SK-N-SH (cell line): ENCODE measurements at regions not wholly inside any gene's neighbourhood (a gene's known extent, or its start where the extent isn't known, plus 50 kb on each side); places are given as distances from the start of the nearest gene placed in this dataset.

Experiments used
- CTCF ChIA-PET: fragments of 300-600, 350-600 bp; formaldehyde crosslinking; extraction: SDS; loops from one replicate; lab custom pipeline; 2021; lab: Yijun Ruan, JAX
- POLR2A ChIA-PET: fragments of 350-600 bp; sonication (Branson Sonifier 250); formaldehyde crosslinking; extraction: SDS; loops from one replicate; lab custom pipeline; 2020; ENCODE audit warnings: antibody characterized with exemption, inconsistent platforms; lab: Yijun Ruan, JAX
- DNase-seq: peaks from one replicate; pipeline ENCODE4 v3.0.0; 2012
- H2AFZ ChIP-seq: fragments of 200-600 bp; sonication (generic); 2 replicates; pipeline ENCODE4 v1.8.1; 2016; ENCODE audit warnings: antibody characterized with exemption, mild to moderate bottlenecking, low read depth
- H3F3A ChIP-seq: fragments of 200-600 bp; sonication (generic); replicated peaks from 2 replicates; pipeline ENCODE3; 2016; ENCODE audit warnings: antibody characterized with exemption, mild to moderate bottlenecking; ENCODE audit not compliant: insufficient read depth
- H3K27ac ChIP-seq, 2 experiments: fragments of 200-500 bp in 1 of 2; fragments of 200-600 bp in 1 of 2; sonication (Bioruptor generic) in 1 of 2; sonication (generic), shearing (Covaris generic) in 1 of 2; 2 replicates each; pipeline versions ENCODE4 v1.5.1 to v1.6.1; 2014 to 2016; ENCODE audit warnings: low read depth in 2 of 2, inconsistent platforms in 1 of 2, low read length in 1 of 2, mild to moderate bottlenecking in 1 of 2, mixed read lengths in 1 of 2
- H3K27me3 ChIP-seq: fragments of 200-600 bp; sonication (generic), shearing (Covaris generic); 2 replicates; pipeline ENCODE4 v1.6.1; 2016; ENCODE audit warnings: mixed run types; ENCODE audit not compliant: insufficient read depth
- H3K36me3 ChIP-seq, 2 experiments: fragments of 200-500 bp in 1 of 2; fragments of 200-600 bp in 1 of 2; sonication (Bioruptor generic) in 1 of 2; sonication (generic) in 1 of 2; replicated peaks in 1 of 2; 2 replicates each; pipeline versions ENCODE3 to v1.5.1; 2014 to 2016; ENCODE audit warnings: low read length in 1 of 2, mild to moderate bottlenecking in 1 of 2; ENCODE audit not compliant: insufficient read depth in 2 of 2, control insufficient read depth in 1 of 2
- H3K4me1 ChIP-seq, 2 experiments: fragments of 200-500 bp in 1 of 2; fragments of 200-600 bp in 1 of 2; sonication (Bioruptor generic) in 1 of 2; sonication (generic), shearing (Covaris generic) in 1 of 2; 2 replicates each; pipeline versions ENCODE4 v1.5.1 to v1.6.1; 2014 to 2016; ENCODE audit warnings: low read depth in 1 of 2, low read length in 1 of 2, mixed run types in 1 of 2; ENCODE audit not compliant: insufficient read depth in 2 of 2, control insufficient read depth in 1 of 2
- H3K4me2 ChIP-seq: fragments of 200-600 bp; sonication (generic), shearing (Covaris generic); 2 replicates; pipeline ENCODE4 v1.6.1; 2017; ENCODE audit warnings: mixed run types
- H3K4me3 ChIP-seq, 2 experiments: fragments of 200-500 bp in 1 of 2; fragments of 200-600 bp in 1 of 2; sonication (Bioruptor generic) in 1 of 2; sonication (generic), shearing (Covaris generic) in 1 of 2; 2 replicates each; pipeline versions ENCODE4 v1.5.1 to v1.8.1; 2014 to 2016; ENCODE audit warnings: low read depth in 2 of 2, inconsistent platforms in 1 of 2, low read length in 1 of 2, mild to moderate bottlenecking in 1 of 2, mixed read lengths in 1 of 2, moderate library complexity in 1 of 2
- H3K79me2 ChIP-seq: fragments of 200-600 bp; sonication (generic); 2 replicates; pipeline ENCODE4 v1.8.1; 2017; ENCODE audit warnings: mild to moderate bottlenecking; ENCODE audit not compliant: insufficient read depth
- H3K9ac ChIP-seq: fragments of 200-600 bp; sonication (generic); 2 replicates; pipeline ENCODE4 v1.6.1; 2017; ENCODE audit warnings: mixed run types
- H3K9me2 ChIP-seq: fragments of 200-600 bp; sonication (generic); 2 replicates; pipeline ENCODE4 v1.6.1; 2017; ENCODE audit warnings: mixed run types
- H3K9me3 ChIP-seq: fragments of 200-600 bp; sonication (generic); 2 replicates; pipeline ENCODE4 v1.6.1; 2017; ENCODE audit warnings: mixed run types, mild to moderate bottlenecking, moderate library complexity
- H4K20me1 ChIP-seq: fragments of 200-600 bp; sonication (generic); 2 replicates; pipeline ENCODE4 v1.6.1; 2017; ENCODE audit warnings: mild to moderate bottlenecking, mixed run types; ENCODE audit not compliant: insufficient read depth
- CHD2 ChIP-seq: fragments of 150-350 bp; IDR thresholded peaks from 2 replicates; pipeline ENCODE4 v1.6.1; 2018; ENCODE audit warnings: low read length; ENCODE audit not compliant: partially characterized antibody
- EP300 ChIP-seq, 2 experiments: IDR thresholded peaks; 2 replicates each; pipeline versions ENCODE4 v1.4.0 to v1.6.1; 2012; ENCODE audit warnings: borderline replicate concordance in 1 of 2, low read depth in 1 of 2, low read length in 1 of 2
- EZH2phosphoT487 ChIP-seq: fragments of 200-600 bp; sonication (generic); IDR thresholded peaks from 2 replicates; pipeline ENCODE4 v1.6.1; 2017; ENCODE audit warnings: low read depth, mixed run types, mild to moderate bottlenecking, antibody characterized with exemption, moderate library complexity, borderline replicate concordance
- FOSL2 ChIP-seq: IDR thresholded peaks from 2 replicates; pipeline ENCODE4 v1.4.0; 2012; ENCODE audit warnings: low read depth, mild to moderate bottlenecking, moderate library complexity, borderline replicate concordance
- FOXJ3 ChIP-seq: sonication (generic); formaldehyde crosslinking; IDR thresholded peaks from 2 replicates; pipeline ENCODE4 v1.5.1; 2020; ENCODE audit warnings: mild to moderate bottlenecking, missing genetic modification reagents
- JUND ChIP-seq: IDR thresholded peaks from 2 replicates; pipeline ENCODE4 v1.4.0; 2012
- MEF2A ChIP-seq: IDR thresholded peaks from 2 replicates; pipeline ENCODE4 v1.4.0; 2012; ENCODE audit warnings: low read depth, borderline replicate concordance
- NFIC ChIP-seq: IDR thresholded peaks from 2 replicates; pipeline ENCODE4 v1.4.0; 2012; ENCODE audit warnings: borderline replicate concordance
- NRF1 ChIP-seq: IDR thresholded peaks from 2 replicates; pipeline ENCODE4 v1.6.1; 2012; ENCODE audit warnings: low read depth, mild to moderate bottlenecking, low read length
- POLR2AphosphoS5 ChIP-seq: IDR thresholded peaks from 2 replicates; pipeline ENCODE4 v1.6.1; 2012; ENCODE audit warnings: low read depth, low read length
- RCOR1 ChIP-seq: fragments of 150-350 bp; IDR thresholded peaks from 2 replicates; pipeline ENCODE4 v1.6.1; 2017; ENCODE audit warnings: antibody characterized with exemption, low read length
- RFX5 ChIP-seq: IDR thresholded peaks from 2 replicates; pipeline ENCODE4 v1.6.1; 2012; ENCODE audit warnings: mild to moderate bottlenecking, improper control_type of control experiment, low read length
- RXRA ChIP-seq: IDR thresholded peaks from 2 replicates; pipeline ENCODE4 v1.4.0; 2012; ENCODE audit warnings: low read depth, mild to moderate bottlenecking, borderline replicate concordance
- SIN3A ChIP-seq: IDR thresholded peaks from 2 replicates; pipeline ENCODE4 v1.6.1; 2012; ENCODE audit warnings: low read depth, mild to moderate bottlenecking, low read length, moderate library complexity, borderline replicate concordance
- SMC3 ChIP-seq: IDR thresholded peaks from 2 replicates; pipeline ENCODE4 v1.6.1; 2012; ENCODE audit warnings: low read depth, low read length, improper control_type of control experiment
- TCF12 ChIP-seq: IDR thresholded peaks from 2 replicates; pipeline ENCODE4 v1.4.0; 2012
- WGBS: methylation state at CpG from one replicate; pipeline ENCODE4 v1.1.6; 2017; ENCODE audit warnings: low lambda C conversion rate; 5-methylcytosine and 5-hydroxymethylcytosine counted together
- TF ChIP-seq, protein P1 (sequence below): fragments of 200-600 bp; sonication (generic); IDR thresholded peaks from 2 replicates; pipeline ENCODE4 v1.6.1; 2017; ENCODE audit warnings: antibody characterized with exemption, mild to moderate bottlenecking, moderate library complexity
- TF ChIP-seq, protein P2 (sequence below): IDR thresholded peaks from 2 replicates; pipeline ENCODE4 v1.4.0; 2012; ENCODE audit warnings: low read depth, borderline replicate concordance
- TF ChIP-seq, protein P3 (sequence below): IDR thresholded peaks from 2 replicates; pipeline ENCODE4 v1.4.0; 2012; ENCODE audit warnings: low read depth
- TF ChIP-seq, protein P4 (sequence below): fragments of 150-350 bp; IDR thresholded peaks from 2 replicates; pipeline ENCODE4 v1.6.1; 2016; ENCODE audit warnings: mild to moderate bottlenecking, low read depth, low read length
- TF ChIP-seq, protein P5 (sequence below): IDR thresholded peaks from 2 replicates; pipeline ENCODE4 v1.4.0; 2012; ENCODE audit warnings: low read depth, borderline replicate concordance

DNA sequence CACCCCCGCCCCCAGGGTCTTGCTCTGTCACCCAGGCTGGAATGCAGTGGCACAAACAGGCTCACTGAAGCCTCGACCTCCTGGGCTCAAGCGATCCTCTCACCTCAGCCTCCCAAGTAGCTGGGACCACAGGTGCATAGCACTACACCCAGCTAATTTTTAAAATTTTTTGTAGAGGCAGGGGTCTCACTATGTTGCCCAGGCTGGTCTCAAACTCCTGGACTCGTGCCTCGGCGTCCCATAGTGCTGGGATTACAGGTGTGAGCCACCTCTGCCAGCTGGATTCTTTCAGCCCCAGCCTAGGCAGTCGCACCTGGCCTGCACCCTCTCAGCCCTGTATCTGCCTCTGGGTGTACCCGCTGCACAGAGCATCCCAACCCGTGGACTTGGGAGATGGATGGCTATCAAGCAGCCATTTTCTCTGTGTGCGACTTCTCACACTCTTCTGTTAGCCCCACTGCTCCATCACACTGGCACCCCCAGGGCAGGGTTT, 166.4 kb upstream of the HAAO start (continued):
- TF ChIP-seq, protein P1, sequence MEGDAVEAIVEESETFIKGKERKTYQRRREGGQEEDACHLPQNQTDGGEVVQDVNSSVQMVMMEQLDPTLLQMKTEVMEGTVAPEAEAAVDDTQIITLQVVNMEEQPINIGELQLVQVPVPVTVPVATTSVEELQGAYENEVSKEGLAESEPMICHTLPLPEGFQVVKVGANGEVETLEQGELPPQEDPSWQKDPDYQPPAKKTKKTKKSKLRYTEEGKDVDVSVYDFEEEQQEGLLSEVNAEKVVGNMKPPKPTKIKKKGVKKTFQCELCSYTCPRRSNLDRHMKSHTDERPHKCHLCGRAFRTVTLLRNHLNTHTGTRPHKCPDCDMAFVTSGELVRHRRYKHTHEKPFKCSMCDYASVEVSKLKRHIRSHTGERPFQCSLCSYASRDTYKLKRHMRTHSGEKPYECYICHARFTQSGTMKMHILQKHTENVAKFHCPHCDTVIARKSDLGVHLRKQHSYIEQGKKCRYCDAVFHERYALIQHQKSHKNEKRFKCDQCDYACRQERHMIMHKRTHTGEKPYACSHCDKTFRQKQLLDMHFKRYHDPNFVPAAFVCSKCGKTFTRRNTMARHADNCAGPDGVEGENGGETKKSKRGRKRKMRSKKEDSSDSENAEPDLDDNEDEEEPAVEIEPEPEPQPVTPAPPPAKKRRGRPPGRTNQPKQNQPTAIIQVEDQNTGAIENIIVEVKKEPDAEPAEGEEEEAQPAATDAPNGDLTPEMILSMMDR = no peak
- no peak for TF ChIP-seq EZH2phosphoT487
- TF ChIP-seq, protein P2, sequence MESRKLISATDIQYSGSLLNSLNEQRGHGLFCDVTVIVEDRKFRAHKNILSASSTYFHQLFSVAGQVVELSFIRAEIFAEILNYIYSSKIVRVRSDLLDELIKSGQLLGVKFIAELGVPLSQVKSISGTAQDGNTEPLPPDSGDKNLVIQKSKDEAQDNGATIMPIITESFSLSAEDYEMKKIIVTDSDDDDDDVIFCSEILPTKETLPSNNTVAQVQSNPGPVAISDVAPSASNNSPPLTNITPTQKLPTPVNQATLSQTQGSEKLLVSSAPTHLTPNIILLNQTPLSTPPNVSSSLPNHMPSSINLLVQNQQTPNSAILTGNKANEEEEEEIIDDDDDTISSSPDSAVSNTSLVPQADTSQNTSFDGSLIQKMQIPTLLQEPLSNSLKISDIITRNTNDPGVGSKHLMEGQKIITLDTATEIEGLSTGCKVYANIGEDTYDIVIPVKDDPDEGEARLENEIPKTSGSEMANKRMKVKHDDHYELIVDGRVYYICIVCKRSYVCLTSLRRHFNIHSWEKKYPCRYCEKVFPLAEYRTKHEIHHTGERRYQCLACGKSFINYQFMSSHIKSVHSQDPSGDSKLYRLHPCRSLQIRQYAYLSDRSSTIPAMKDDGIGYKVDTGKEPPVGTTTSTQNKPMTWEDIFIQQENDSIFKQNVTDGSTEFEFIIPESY = no peak
- TF ChIP-seq, protein P3, sequence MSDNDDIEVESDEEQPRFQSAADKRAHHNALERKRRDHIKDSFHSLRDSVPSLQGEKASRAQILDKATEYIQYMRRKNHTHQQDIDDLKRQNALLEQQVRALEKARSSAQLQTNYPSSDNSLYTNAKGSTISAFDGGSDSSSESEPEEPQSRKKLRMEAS = no peak
- no peak for TF ChIP-seq FOXJ3
- no peak for TF ChIP-seq SMC3
- no peak for TF ChIP-seq CHD2
- no peak for TF ChIP-seq RFX5
- no peak for TF ChIP-seq RXRA
- TF ChIP-seq JUND = no peak
- TF ChIP-seq, protein P4, sequence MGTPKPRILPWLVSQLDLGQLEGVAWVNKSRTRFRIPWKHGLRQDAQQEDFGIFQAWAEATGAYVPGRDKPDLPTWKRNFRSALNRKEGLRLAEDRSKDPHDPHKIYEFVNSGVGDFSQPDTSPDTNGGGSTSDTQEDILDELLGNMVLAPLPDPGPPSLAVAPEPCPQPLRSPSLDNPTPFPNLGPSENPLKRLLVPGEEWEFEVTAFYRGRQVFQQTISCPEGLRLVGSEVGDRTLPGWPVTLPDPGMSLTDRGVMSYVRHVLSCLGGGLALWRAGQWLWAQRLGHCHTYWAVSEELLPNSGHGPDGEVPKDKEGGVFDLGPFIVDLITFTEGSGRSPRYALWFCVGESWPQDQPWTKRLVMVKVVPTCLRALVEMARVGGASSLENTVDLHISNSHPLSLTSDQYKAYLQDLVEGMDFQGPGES = no peak
- TF ChIP-seq, all 33 proteins: peak for 0

DNA sequence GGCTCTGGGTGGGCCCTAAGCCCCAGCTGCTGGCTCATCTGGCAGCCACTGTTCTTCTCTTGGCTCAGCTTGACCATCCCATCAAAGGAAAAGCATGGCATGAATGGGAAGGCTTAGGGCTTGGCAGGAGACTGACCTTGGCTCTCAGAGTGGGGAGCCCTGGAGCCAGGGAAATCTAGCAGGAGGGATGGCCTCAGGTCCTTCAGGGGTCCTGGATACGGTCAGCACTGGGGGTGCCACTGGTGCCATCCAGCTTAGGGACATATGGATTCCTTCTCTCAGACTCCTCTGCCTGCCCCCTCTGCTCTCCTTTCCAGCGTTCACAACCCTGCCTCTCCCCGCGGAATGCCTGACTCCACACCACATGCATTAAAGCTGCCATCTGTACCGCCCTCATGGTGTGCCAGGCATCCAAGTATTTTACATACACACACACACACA, 165.5 kb upstream of the HAAO start:
- no peak for DNase-seq
- Histone ChIP-seq H2AFZ (no peak overlapping the region), H3K27ac (no peak overlapping the region), H3F3A (no peaks in the 10 kb centered on the region), H3K27me3 (no peaks in the 10 kb centered on the region), H3K9me3 (no peaks in the 10 kb centered on the region), H3K9me2 (no peaks in the 10 kb centered on the region), H3K79me2 (no peaks in the 10 kb centered on the region), H3K4me2 (no peak overlapping the region), H4K20me1 (no peaks in the 10 kb centered on the region), H3K4me3 (no peak overlapping the region), H3K36me3 (no peaks in the 10 kb centered on the region), H3K4me1 (peaks cover 12 to 19% of the 10 kb centered on the region in 2 experiments; a peak in 2 of 4 replicates), H3K9ac (no peak overlapping the region)
- WGBS = 94% methylated on average over 5 of the region's 5 CpGs
- POLR2A ChIA-PET = no interaction called here
- TF ChIP-seq FOXJ3 (no peak), RXRA (no peak), MEF2A (no peak), POLR2AphosphoS5 (no peak), TCF12 (no peak), CHD2 (no peak), RCOR1 (no peak), EP300 (IDR thresholded peaks at IDR 0.05; ENCODE audit: borderline replicate concordance in 1 of 2, low read depth in 1 of 2, low read length in 1 of 2) (no peak), SMC3 (no peak), SIN3A (no peak), NRF1 (no peak), FOSL2 (no peak), EZH2phosphoT487 (no peak), NFIC (no peak)
- TF ChIP-seq, protein P5, sequence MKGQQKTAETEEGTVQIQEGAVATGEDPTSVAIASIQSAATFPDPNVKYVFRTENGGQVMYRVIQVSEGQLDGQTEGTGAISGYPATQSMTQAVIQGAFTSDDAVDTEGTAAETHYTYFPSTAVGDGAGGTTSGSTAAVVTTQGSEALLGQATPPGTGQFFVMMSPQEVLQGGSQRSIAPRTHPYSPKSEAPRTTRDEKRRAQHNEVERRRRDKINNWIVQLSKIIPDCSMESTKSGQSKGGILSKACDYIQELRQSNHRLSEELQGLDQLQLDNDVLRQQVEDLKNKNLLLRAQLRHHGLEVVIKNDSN = no peak
- TF ChIP-seq, protein P3 = no peak
- TF ChIP-seq, protein P1 = no peak
- CTCF ChIA-PET = interaction anchor here (0.7 to 6.7 kb wide), 8 partner anchors 11 to 585 kb away, joined by 3 to 53 read pairs (median 5); no protein-coding TSS in a partner anchor
